Uterus (tissue), 2 donors: ENCODE measurements at regions not wholly inside any gene's neighbourhood (a gene's known extent, or its start where the extent isn't known, plus 50 kb on each side); places are given as distances from the start of the nearest gene placed in this dataset.

Source experiments
- POLR2A ChIP-seq, 2 donors: fragments of 450-650 bp; IDR thresholded peaks; one replicate each; pipeline ENCODE4 v1.6.1; 2016; ENCODE audit warnings: antibody characterized with exemption in 2 of 2, mild to moderate bottlenecking in 1 of 2, moderate library complexity in 1 of 2
- TF ChIP-seq, protein P1 (sequence below), 4 experiments: fragments of 200-600 bp in 2 of 4; fragments of 450-650 bp in 2 of 4; sonication (generic) in 2 of 4; IDR thresholded peaks; one replicate each; pipeline ENCODE4 v1.5.1; 2016 to 2019; ENCODE audit warnings: antibody characterized with exemption in 4 of 4, mild to moderate bottlenecking in 2 of 4, moderate library complexity in 1 of 4

- TF ChIP-seq, protein P1, sequence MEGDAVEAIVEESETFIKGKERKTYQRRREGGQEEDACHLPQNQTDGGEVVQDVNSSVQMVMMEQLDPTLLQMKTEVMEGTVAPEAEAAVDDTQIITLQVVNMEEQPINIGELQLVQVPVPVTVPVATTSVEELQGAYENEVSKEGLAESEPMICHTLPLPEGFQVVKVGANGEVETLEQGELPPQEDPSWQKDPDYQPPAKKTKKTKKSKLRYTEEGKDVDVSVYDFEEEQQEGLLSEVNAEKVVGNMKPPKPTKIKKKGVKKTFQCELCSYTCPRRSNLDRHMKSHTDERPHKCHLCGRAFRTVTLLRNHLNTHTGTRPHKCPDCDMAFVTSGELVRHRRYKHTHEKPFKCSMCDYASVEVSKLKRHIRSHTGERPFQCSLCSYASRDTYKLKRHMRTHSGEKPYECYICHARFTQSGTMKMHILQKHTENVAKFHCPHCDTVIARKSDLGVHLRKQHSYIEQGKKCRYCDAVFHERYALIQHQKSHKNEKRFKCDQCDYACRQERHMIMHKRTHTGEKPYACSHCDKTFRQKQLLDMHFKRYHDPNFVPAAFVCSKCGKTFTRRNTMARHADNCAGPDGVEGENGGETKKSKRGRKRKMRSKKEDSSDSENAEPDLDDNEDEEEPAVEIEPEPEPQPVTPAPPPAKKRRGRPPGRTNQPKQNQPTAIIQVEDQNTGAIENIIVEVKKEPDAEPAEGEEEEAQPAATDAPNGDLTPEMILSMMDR (IDR thresholded peaks at IDR 0.05): no peak
- no peak for TF ChIP-seq POLR2A (IDR thresholded peaks at IDR 0.05)
Observed at GRCh38 chr1:38772026-38772425, 87.5 kb downstream of the RRAGC start.
